ENCODE measurements at regions not wholly inside any gene's neighbourhood (a gene's known extent, or its start where the extent isn't known, plus 50 kb on each side); places are given as distances from the start of the nearest gene placed in this dataset.

DNA sequence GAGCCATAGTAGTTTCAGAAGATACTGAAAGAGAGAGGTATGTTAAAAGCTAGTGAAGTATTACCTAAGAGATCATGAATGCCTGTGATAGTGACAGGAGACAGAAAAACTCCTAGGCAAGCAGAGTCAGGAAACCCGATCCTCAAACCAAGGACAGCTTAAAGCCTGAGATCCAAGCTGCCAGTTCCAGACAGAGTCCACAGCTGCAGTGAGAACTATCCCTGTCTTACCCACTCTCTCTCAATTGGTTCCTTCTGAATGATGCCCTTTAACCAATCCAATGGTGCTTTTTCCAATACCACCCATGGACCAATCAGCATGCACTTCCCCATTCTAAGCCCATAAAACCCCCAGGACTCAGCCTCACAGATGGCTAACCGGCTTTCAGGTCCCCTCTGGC, 90.4 kb upstream of the PCDH10 start:
- no peaks in the 10 kb centered on the region for H3K36me3 ChIP-seq (ENCODE audit: control insufficient read depth in 1 of 2, insufficient read depth in 2 of 2, low read length in 2 of 2)
- no peaks in the 10 kb centered on the region for H3K79me2 ChIP-seq (ENCODE audit: insufficient read depth, low read length)
- H4K20me1 ChIP-seq (ENCODE audit: insufficient read depth) = no peaks in the 10 kb centered on the region
- H3K4me1 ChIP-seq (ENCODE audit: control insufficient read depth in 1 of 2, insufficient read depth in 2 of 2, low read length in 2 of 2) = no peaks in the 10 kb centered on the region
- ChIA-PET POLR2A (no interaction called here), RAD21 (ENCODE audit: low non-redundant PET in 1 of 2, low total read pairs in 2 of 2, uncharacterized antibody in 2 of 2, unreplicated experiment in 2 of 2) (no interaction called here), CTCF (no interaction called here)
- no peak overlapping the region for H3K27ac ChIP-seq (ENCODE audit: low read depth, low read length)
- BruUV-seq (replicated peaks) = no TSS peak
- DNase-seq (ENCODE audit: low read depth, low spot score) (no peak), ATAC-seq (no peak)
- no peak overlapping the region for H3K9ac ChIP-seq (ENCODE audit: low read length)
- H3K27me3 ChIP-seq (ENCODE audit: insufficient read depth, low read length) = no peaks in the 10 kb centered on the region
- intact Hi-C loops (cut with micrococcal nuclease) = no loop called here
- H3K9me3 ChIP-seq (ENCODE audit: control insufficient read depth in 1 of 2, insufficient read depth in 1 of 2, low read depth in 1 of 2, low read length in 2 of 2) = no peaks in the 10 kb centered on the region
- TF ChIP-seq POLR2A (IDR thresholded peaks at IDR 0.05; ENCODE audit: borderline replicate concordance, extremely low read depth, insufficient read depth, insufficient read length) (no peak), ZBTB33 (IDR thresholded peaks at IDR 0.05; ENCODE audit: extremely low read depth, insufficient replicate concordance, low read length) (no peak)
- no peaks in the 10 kb centered on the region for H3K9me2 ChIP-seq (ENCODE audit: insufficient read depth)
- no peak overlapping the region for H2AFZ ChIP-seq (ENCODE audit: low read depth, low read length, poor library complexity, severe bottlenecking)
- no peak overlapping the region for H3K4me2 ChIP-seq (ENCODE audit: low read length)
- H3K4me3 ChIP-seq (replicated peaks in 1 of 2; ENCODE audit: low read depth in 1 of 2, low read length in 2 of 2) = no peak overlapping the region

GRCh38 chr4:133059117-133059516, 90.0 kb upstream of the PCDH10 start:
- H3K27ac ChIP-seq (ENCODE audit: low read depth, low read length) = no peak overlapping the region
- ATAC-seq (no peak), DNase-seq (ENCODE audit: low read depth, low spot score) (no peak)
- ChIA-PET POLR2A (no interaction called here), CTCF (no interaction called here), RAD21 (ENCODE audit: low non-redundant PET in 1 of 2, low total read pairs in 2 of 2, uncharacterized antibody in 2 of 2, unreplicated experiment in 2 of 2) (no interaction called here)
- intact Hi-C loops (cut with micrococcal nuclease) = no loop called here
- H3K4me2 ChIP-seq (ENCODE audit: low read length) = no peak overlapping the region
- H4K20me1 ChIP-seq (ENCODE audit: insufficient read depth) = no peaks in the 10 kb centered on the region
- no peaks in the 10 kb centered on the region for H3K4me1 ChIP-seq (ENCODE audit: control insufficient read depth in 1 of 2, insufficient read depth in 2 of 2, low read length in 2 of 2)
- no peaks in the 10 kb centered on the region for H3K9me3 ChIP-seq (ENCODE audit: control insufficient read depth in 1 of 2, insufficient read depth in 1 of 2, low read depth in 1 of 2, low read length in 2 of 2)
- no peak overlapping the region for H3K9ac ChIP-seq (ENCODE audit: low read length)
- H3K27me3 ChIP-seq (ENCODE audit: insufficient read depth, low read length) = no peaks in the 10 kb centered on the region
- no peaks in the 10 kb centered on the region for H3K9me2 ChIP-seq (ENCODE audit: insufficient read depth)
- no peaks in the 10 kb centered on the region for H3K79me2 ChIP-seq (ENCODE audit: insufficient read depth, low read length)
- no peak overlapping the region for H2AFZ ChIP-seq (ENCODE audit: low read depth, low read length, poor library complexity, severe bottlenecking)
- H3K4me3 ChIP-seq (replicated peaks in 1 of 2; ENCODE audit: low read depth in 1 of 2, low read length in 2 of 2) = no peak overlapping the region
- H3K36me3 ChIP-seq (ENCODE audit: control insufficient read depth in 1 of 2, insufficient read depth in 2 of 2, low read length in 2 of 2) = no peaks in the 10 kb centered on the region
- BruUV-seq (replicated peaks) = no TSS peak
- TF ChIP-seq JUND (IDR thresholded peaks at IDR 0.05) (no peak), POLR2AphosphoS5 (IDR thresholded peaks at IDR 0.05; ENCODE audit: low read depth, low read length) (no peak), YY1 (IDR thresholded peaks at IDR 0.05; ENCODE audit: extremely low read depth, insufficient replicate concordance, low read depth, low read length) (no peak), SIN3A (IDR thresholded peaks at IDR 0.05; ENCODE audit: low read depth) (no peak), FOSL1 (IDR thresholded peaks at IDR 0.05; ENCODE audit: low read depth) (no peak), POLR2A (IDR thresholded peaks at IDR 0.05; ENCODE audit: borderline replicate concordance, extremely low read depth, insufficient read depth, insufficient read length) (no peak), ZBTB33 (IDR thresholded peaks at IDR 0.05; ENCODE audit: extremely low read depth, insufficient replicate concordance, low read length) (no peak), REST (IDR thresholded peaks at IDR 0.05; ENCODE audit: low read depth) (no peak), TCF7L2 (IDR thresholded peaks at IDR 0.05; ENCODE audit: borderline replicate concordance, extremely low read depth, insufficient read depth, insufficient read length) (no peak), SRF (IDR thresholded peaks at IDR 0.05; ENCODE audit: low read depth) (no peak), MAX (IDR thresholded peaks at IDR 0.05) (no peak), CBX3 (IDR thresholded peaks at IDR 0.05; ENCODE audit: low read depth) (no peak), EGR1 (IDR thresholded peaks at IDR 0.05; ENCODE audit: low read depth) (no peak)
